ENCODE measurements at regions not wholly inside any gene's neighbourhood (a gene's known extent, or its start where the extent isn't known, plus 50 kb on each side); places are given as distances from the start of the nearest gene placed in this dataset.
"Not testable (repeated sequence)": the region's sequence is repeated elsewhere in the genome, so short reads cannot be mapped to it uniquely, and the experiment has no call there.

- Histone ChIP-seq H3K4me3 (no peak overlapping the region), H3K36me3 (no peaks in the 10 kb centered on the region), H3K4me1 (ENCODE audit: low read depth) (no peaks in the 10 kb centered on the region), H3K27me3 (no peaks in the 10 kb centered on the region), H3K27ac (no peak overlapping the region), H3K9me3 (ENCODE audit: low read depth) (no peaks in the 10 kb centered on the region)
- no peak for DNase-seq (ENCODE audit: low read depth in 1 of 2, low spot score in 1 of 2)
- TF ChIP-seq CTCF (IDR thresholded peaks at IDR 0.05; ENCODE audit: low read depth, low read length), result no peak
Measured at GRCh38 chr7:119288416-119288815, 984.6 kb upstream of the KCND2 start.

DNA sequence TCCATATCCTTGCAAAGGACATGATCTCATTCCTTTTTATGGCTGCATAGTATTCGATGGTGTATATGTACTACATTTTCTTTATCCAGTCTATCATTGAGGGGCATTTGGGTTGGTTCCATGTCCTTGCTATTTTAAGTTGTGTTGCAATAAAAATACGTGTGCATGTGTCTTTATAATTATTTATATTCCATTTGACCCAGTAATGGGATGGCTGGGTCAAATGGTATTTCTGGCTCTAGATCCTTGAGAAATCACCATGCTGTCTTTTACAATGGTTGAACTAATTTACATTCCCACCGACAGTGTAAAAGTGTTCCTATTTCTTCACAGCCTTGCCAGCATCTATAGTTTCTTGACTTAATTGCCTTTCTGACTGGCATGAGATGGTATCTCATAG is 972.6 kb upstream of the KCND2 start:
- H3K36me3 ChIP-seq; DNase-seq (ENCODE audit: low read depth in 1 of 2, low spot score in 1 of 2); H3K4me1 ChIP-seq (ENCODE audit: low read depth); H3K4me3 ChIP-seq; H3K27ac ChIP-seq; H3K9me3 ChIP-seq (ENCODE audit: low read depth); H3K27me3 ChIP-seq: not testable (repeated sequence)

DNA sequence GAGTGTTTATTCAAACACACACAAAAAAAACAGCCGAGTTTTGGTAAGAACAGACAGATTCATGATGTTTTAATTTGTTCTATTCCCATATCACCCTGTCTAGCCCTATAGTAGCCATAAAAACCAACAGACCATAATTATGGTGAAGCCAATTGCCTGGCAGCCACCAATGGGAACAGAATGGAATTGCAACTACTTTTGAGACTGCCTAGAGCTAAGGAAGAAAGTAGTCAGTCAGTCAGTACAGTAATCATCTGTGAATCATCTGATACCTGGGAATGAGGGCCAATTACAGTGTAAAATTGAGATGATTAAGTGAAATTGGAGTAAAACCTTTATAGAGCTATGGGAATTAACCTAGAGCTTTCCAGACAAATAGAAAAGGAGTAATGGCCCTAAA is 952.7 kb upstream of the KCND2 start:
- H3K36me3 ChIP-seq, result no peaks in the 10 kb centered on the region
- no peaks in the 10 kb centered on the region for H3K9me3 ChIP-seq (ENCODE audit: low read depth)
- H3K4me3 ChIP-seq, result no peak overlapping the region
- no peak for TF ChIP-seq CTCF (IDR thresholded peaks at IDR 0.05; ENCODE audit: low read depth, low read length)
- H3K4me1 ChIP-seq (ENCODE audit: low read depth), result no peaks in the 10 kb centered on the region
- no peaks in the 10 kb centered on the region for H3K27me3 ChIP-seq
- no peak overlapping the region for H3K27ac ChIP-seq
- DNase-seq (ENCODE audit: low read depth in 1 of 2, low spot score in 1 of 2), result no peak

GRCh38 chr7:119329715-119330114 is 943.3 kb upstream of the KCND2 start:
- no peak for DNase-seq (ENCODE audit: low read depth in 1 of 2, low spot score in 1 of 2)
- Histone ChIP-seq H3K27me3 (no peaks in the 10 kb centered on the region), H3K4me3 (no peak overlapping the region), H3K27ac (no peak overlapping the region), H3K36me3 (no peaks in the 10 kb centered on the region), H3K9me3 (ENCODE audit: low read depth) (no peaks in the 10 kb centered on the region), H3K4me1 (ENCODE audit: low read depth) (no peaks in the 10 kb centered on the region)
- TF ChIP-seq CTCF (IDR thresholded peaks at IDR 0.05; ENCODE audit: low read depth, low read length), result no peak

- H3K9me3 ChIP-seq (ENCODE audit: low read depth), result no peaks in the 10 kb centered on the region
- TF ChIP-seq CTCF (IDR thresholded peaks at IDR 0.05; ENCODE audit: low read depth, low read length), result no peak
- H3K27me3 ChIP-seq, result no peaks in the 10 kb centered on the region
- H3K4me3 ChIP-seq, result no peak overlapping the region
- no peak overlapping the region for H3K27ac ChIP-seq
- H3K4me1 ChIP-seq (ENCODE audit: low read depth), result no peaks in the 10 kb centered on the region
- H3K36me3 ChIP-seq, result no peaks in the 10 kb centered on the region
- no peak for DNase-seq (ENCODE audit: low read depth in 1 of 2, low spot score in 1 of 2)
Measured at GRCh38 chr7:119335405-119335804, 937.6 kb upstream of the KCND2 start.

- no peak overlapping the region for H3K4me3 ChIP-seq
- no peaks in the 10 kb centered on the region for H3K27me3 ChIP-seq
Measured at GRCh38 chr7:119341822-119342221, 931.2 kb upstream of the KCND2 start.

More at GRCh38 chr7:119341822-119342221, 931.2 kb upstream of the KCND2 start:
- Histone ChIP-seq H3K36me3 (no peaks in the 10 kb centered on the region), H3K4me1 (ENCODE audit: low read depth) (no peaks in the 10 kb centered on the region), H3K27ac (no peak overlapping the region), H3K9me3 (ENCODE audit: low read depth) (no peaks in the 10 kb centered on the region)
- no peak for TF ChIP-seq CTCF (IDR thresholded peaks at IDR 0.05; ENCODE audit: low read depth, low read length)
- no peak for DNase-seq (ENCODE audit: low read depth in 1 of 2, low spot score in 1 of 2)

Data from cardiac muscle cell (in vitro differentiated cells and primary cell).